H9 (cell line): ENCODE measurements at regions not wholly inside any gene's neighbourhood (a gene's known extent, or its start where the extent isn't known, plus 50 kb on each side); places are given as distances from the start of the nearest gene placed in this dataset.

Experiments
- DNase-seq: peaks from one replicate; pipeline ENCODE4 v3.0.0-alpha.2; 2017
- H2AFZ ChIP-seq: one replicate; pipeline ENCODE4 v1.6.1; 2013; ENCODE audit warnings: mild to moderate bottlenecking, low read length, control low read depth, moderate library complexity
- H2AK5ac ChIP-seq: 2 replicates; pipeline ENCODE4 v1.6.1; 2013; ENCODE audit warnings: low read length, control low read depth, mixed read lengths; ENCODE audit not compliant: insufficient read length
- H2BK120ac ChIP-seq: one replicate; pipeline ENCODE4 v1.6.1; 2013; ENCODE audit warnings: low read depth, mild to moderate bottlenecking, low read length, control low read depth, inconsistent platforms; ENCODE audit not compliant: poor library complexity, severe bottlenecking
- H2BK12ac ChIP-seq: 2 replicates; pipeline ENCODE4 v1.6.1; 2013; ENCODE audit warnings: low read length, control low read depth, mixed read lengths, low read depth; ENCODE audit not compliant: insufficient read length
- H2BK15ac ChIP-seq: 2 replicates; pipeline ENCODE4 v1.6.1; 2013; ENCODE audit warnings: low read depth, low read length, control low read depth
- H2BK20ac ChIP-seq: one replicate; pipeline ENCODE4 v1.6.1; 2013; ENCODE audit warnings: low read depth, mild to moderate bottlenecking, low read length, control low read depth, inconsistent platforms; ENCODE audit not compliant: poor library complexity, severe bottlenecking
- H2BK5ac ChIP-seq: 2 replicates; pipeline ENCODE4 v1.6.1; 2013; ENCODE audit warnings: low read length, control low read depth, mixed read lengths; ENCODE audit not compliant: insufficient read length
- H3K14ac ChIP-seq: 2 replicates; pipeline ENCODE4 v1.6.1; 2013; ENCODE audit warnings: low read length, control low read depth; ENCODE audit not compliant: insufficient read depth
- H3K18ac ChIP-seq: 2 replicates; pipeline ENCODE4 v1.6.1; 2013; ENCODE audit warnings: low read depth, mild to moderate bottlenecking, mixed read lengths, low read length, control low read depth; ENCODE audit not compliant: insufficient read length
- H3K23ac ChIP-seq: 2 replicates; pipeline ENCODE4 v1.6.1; 2013; ENCODE audit warnings: low read length, control low read depth, mixed read lengths, low read depth; ENCODE audit not compliant: insufficient read length
- H3K23me2 ChIP-seq: 2 replicates; pipeline ENCODE4 v1.6.1; 2013; ENCODE audit warnings: low read depth, mild to moderate bottlenecking, mixed read lengths, low read length, control low read depth; ENCODE audit not compliant: insufficient read length, poor library complexity, severe bottlenecking
- H3K27ac ChIP-seq: 2 replicates; pipeline ENCODE4 v1.5.1; 2013; ENCODE audit warnings: low read length, control low read depth, mixed read lengths, low read depth; ENCODE audit not compliant: insufficient read length
- H3K27me3 ChIP-seq: 2 replicates; pipeline ENCODE4 v1.6.1; 2013; ENCODE audit warnings: low read length, control low read depth, inconsistent platforms; ENCODE audit not compliant: insufficient read depth
- H3K4ac ChIP-seq: 2 replicates; pipeline ENCODE4 v1.6.1; 2013; ENCODE audit warnings: low read depth, mild to moderate bottlenecking, control low read depth, inconsistent platforms, low read length, moderate library complexity
- H3K4me1 ChIP-seq: 2 replicates; pipeline ENCODE4 v1.6.1; 2013; ENCODE audit warnings: low read length, control low read depth, inconsistent platforms; ENCODE audit not compliant: insufficient read depth
- H3K4me2 ChIP-seq: 2 replicates; pipeline ENCODE4 v1.6.1; 2013; ENCODE audit warnings: low read length, control low read depth, mixed read lengths; ENCODE audit not compliant: insufficient read length, insufficient read depth
- H3K56ac ChIP-seq: 2 replicates; pipeline ENCODE4 v1.6.1; 2013; ENCODE audit warnings: low read depth, mild to moderate bottlenecking, mixed read lengths, low read length, control low read depth; ENCODE audit not compliant: insufficient read length
- H3K79me1 ChIP-seq: 2 replicates; pipeline ENCODE4 v1.6.1; 2013; ENCODE audit warnings: low read depth, mild to moderate bottlenecking, moderate library complexity, low read length, control low read depth, inconsistent platforms; ENCODE audit not compliant: insufficient read depth, poor library complexity, severe bottlenecking
- H3K79me2 ChIP-seq: 2 replicates; pipeline ENCODE4 v1.6.1; 2013; ENCODE audit warnings: low read length, control low read depth, inconsistent platforms; ENCODE audit not compliant: insufficient read depth
- H3K9ac ChIP-seq: 2 replicates; pipeline ENCODE4 v1.6.1; 2013; ENCODE audit warnings: low read length, control low read depth, mixed read lengths; ENCODE audit not compliant: insufficient read length; ENCODE audit errors: extremely low read depth
- H3K9me3 ChIP-seq: one replicate; pipeline ENCODE4 v1.6.1; 2013; ENCODE audit warnings: low read depth, low read length, inconsistent platforms; ENCODE audit not compliant: control insufficient read depth
- H3T11ph ChIP-seq: one replicate; pipeline ENCODE4 v1.6.1; 2013; ENCODE audit warnings: mild to moderate bottlenecking, low read length, control low read depth, inconsistent platforms
- H4K20me1 ChIP-seq: one replicate; pipeline ENCODE4 v1.6.1; 2013; ENCODE audit not compliant: control insufficient read depth, insufficient read length, insufficient read depth
- H4K5ac ChIP-seq: 2 replicates; pipeline ENCODE4 v1.6.1; 2013; ENCODE audit warnings: low read depth, mild to moderate bottlenecking, mixed read lengths, low read length, control low read depth; ENCODE audit not compliant: insufficient read length
- H4K8ac ChIP-seq: replicated peaks from 2 replicates; pipeline ENCODE4 v1.6.1; 2013; ENCODE audit warnings: low read length, control low read depth, mixed read lengths, low read depth; ENCODE audit not compliant: insufficient read length
- H4K91ac ChIP-seq: 2 replicates; pipeline ENCODE4 v1.6.1; 2013; ENCODE audit warnings: low read depth, mild to moderate bottlenecking, moderate library complexity, mixed read lengths, low read length, control low read depth; ENCODE audit not compliant: insufficient read length
- H3K27ac Mint-ChIP-seq, 3 experiments: 2 replicates in 2 of 3; 3 replicates in 1 of 3; pipeline ENCODE4 v1.8.0; 2020 to 2021; ENCODE audit warnings: mixed read lengths in 3 of 3, mild to moderate bottlenecking in 1 of 3, moderate library complexity in 1 of 3
- H3K27me3 Mint-ChIP-seq: 2 replicates; pipeline ENCODE4 v1.8.0; 2021; ENCODE audit warnings: low read depth, mild to moderate bottlenecking, moderate library complexity, mixed read lengths
- H3K36me3 Mint-ChIP-seq, 3 experiments: 2 replicates in 2 of 3; 3 replicates in 1 of 3; pipeline ENCODE4 v1.8.0; 2020 to 2021; ENCODE audit warnings: low read depth in 3 of 3, mixed read lengths in 3 of 3; ENCODE audit not compliant: insufficient read depth in 1 of 3
- H3K4me1 Mint-ChIP-seq, 2 experiments: 2 replicates each; pipeline ENCODE4 v1.8.0; 2020; ENCODE audit warnings: mixed read lengths in 2 of 2
- H3K4me3 Mint-ChIP-seq, 2 experiments: 2 replicates in 1 of 2; 3 replicates in 1 of 2; pipeline ENCODE4 v1.8.0; 2020 to 2021; ENCODE audit warnings: mild to moderate bottlenecking in 2 of 2, mixed read lengths in 2 of 2, moderate library complexity in 1 of 2
- H3K9me3 Mint-ChIP-seq, 2 experiments: 2 replicates in 1 of 2; 3 replicates in 1 of 2; pipeline ENCODE4 v1.8.0; 2020; ENCODE audit warnings: mild to moderate bottlenecking in 2 of 2, mixed read lengths in 2 of 2, moderate library complexity in 1 of 2
- TF ChIP-seq, protein P1 (sequence below): fragments of 200-600 bp; sonication (generic); conservative IDR thresholded peaks from 3 replicates; pipeline ENCODE4 v1.8.0; 2021; ENCODE audit warnings: antibody characterized with exemption, mild to moderate bottlenecking

- Histone ChIP-seq H4K5ac (no peak overlapping the region), H2BK5ac (no peak overlapping the region), H2AFZ (no peak overlapping the region)
Measured at GRCh38 chr1:221279146-221279545, 399.9 kb downstream of the HLX start.

More at GRCh38 chr1:221279146-221279545, 399.9 kb downstream of the HLX start:
- no peak for DNase-seq
- Histone ChIP-seq H3K4me1 (no peaks in the 10 kb centered on the region; the same call in 1 of the 2 replicates), H3K18ac (no peak overlapping the region), H3K27ac (no peak overlapping the region), H3K4ac (no peak overlapping the region), H2BK15ac (no peak overlapping the region), H3K9me3 (no peaks in the 10 kb centered on the region), H3K4me2 (no peak overlapping the region), H3T11ph (no peak overlapping the region), H2BK12ac (no peak overlapping the region), H3K23me2 (no peaks in the 10 kb centered on the region), H2BK120ac (no peak overlapping the region), H4K91ac (no peak overlapping the region), H3K79me2 (no peaks in the 10 kb centered on the region), H4K20me1 (no peaks in the 10 kb centered on the region), H3K23ac (no peak overlapping the region), H2BK20ac (no peak overlapping the region), H3K9ac (no peak overlapping the region), H4K8ac (no peak overlapping the region), H3K14ac (no peak overlapping the region), H2AK5ac (no peak overlapping the region), H3K56ac (no peak overlapping the region), H3K79me1 (no peaks in the 10 kb centered on the region), H3K27me3 (no peaks in the 10 kb centered on the region)
- H3K4me1 Mint-ChIP-seq, result peaks cover 17 to 18% of the 10 kb centered on the region in 2 experiments; a peak in 3 of 4 replicates
- peaks cover 8 to 12% of the 10 kb centered on the region in 2 experiments; a peak in 4 of 5 replicates for H3K9me3 Mint-ChIP-seq
- H3K27me3 Mint-ChIP-seq, result no peaks in the 10 kb centered on the region
- peaks cover 0 to 10% (median 4%) of the 10 kb centered on the region in 3 experiments; a peak in 4 of 7 replicates for H3K36me3 Mint-ChIP-seq
- TF ChIP-seq, protein P1, sequence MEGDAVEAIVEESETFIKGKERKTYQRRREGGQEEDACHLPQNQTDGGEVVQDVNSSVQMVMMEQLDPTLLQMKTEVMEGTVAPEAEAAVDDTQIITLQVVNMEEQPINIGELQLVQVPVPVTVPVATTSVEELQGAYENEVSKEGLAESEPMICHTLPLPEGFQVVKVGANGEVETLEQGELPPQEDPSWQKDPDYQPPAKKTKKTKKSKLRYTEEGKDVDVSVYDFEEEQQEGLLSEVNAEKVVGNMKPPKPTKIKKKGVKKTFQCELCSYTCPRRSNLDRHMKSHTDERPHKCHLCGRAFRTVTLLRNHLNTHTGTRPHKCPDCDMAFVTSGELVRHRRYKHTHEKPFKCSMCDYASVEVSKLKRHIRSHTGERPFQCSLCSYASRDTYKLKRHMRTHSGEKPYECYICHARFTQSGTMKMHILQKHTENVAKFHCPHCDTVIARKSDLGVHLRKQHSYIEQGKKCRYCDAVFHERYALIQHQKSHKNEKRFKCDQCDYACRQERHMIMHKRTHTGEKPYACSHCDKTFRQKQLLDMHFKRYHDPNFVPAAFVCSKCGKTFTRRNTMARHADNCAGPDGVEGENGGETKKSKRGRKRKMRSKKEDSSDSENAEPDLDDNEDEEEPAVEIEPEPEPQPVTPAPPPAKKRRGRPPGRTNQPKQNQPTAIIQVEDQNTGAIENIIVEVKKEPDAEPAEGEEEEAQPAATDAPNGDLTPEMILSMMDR, result no peak
- no peak overlapping the region for H3K27ac Mint-ChIP-seq
- H3K4me3 Mint-ChIP-seq, result no peak overlapping the region
